Ramos (cell line): ENCODE measurements at regions not wholly inside any gene's neighbourhood (a gene's known extent, or its start where the extent isn't known, plus 50 kb on each side); places are given as distances from the start of the nearest gene placed in this dataset.
"Not testable (repeated sequence)": the region's sequence is repeated elsewhere in the genome, so short reads cannot be mapped to it uniquely, and the experiment has no call there.

Experiments used
- in situ Hi-C: fragments of 300-500 bp; cut with MboI; formaldehyde crosslinking; loops from one replicate; pipeline ENCODE4 v1.14.3; 2022; ENCODE audit warnings: low sequenced_read_pairs; ENCODE audit not compliant: unreplicated experiment

- in situ Hi-C loops = no loop called here
Measured at GRCh38 chr2:208673631-208674030, 267.0 kb downstream of the PTH2R start.

- in situ Hi-C loops = no loop called here
Measured at GRCh38 chr2:208674919-208675318, 268.3 kb downstream of the PTH2R start.

- in situ Hi-C loops = not testable (repeated sequence)
Measured at GRCh38 chr2:208685929-208686328, 279.3 kb downstream of the PTH2R start.

- in situ Hi-C loops = no loop called here
Measured at GRCh38 chr2:208686665-208687064, 280.1 kb downstream of the PTH2R start.

GRCh38 chr2:208687720-208688119, 281.1 kb downstream of the PTH2R start:
- in situ Hi-C loops = not testable (repeated sequence)

GRCh38 chr2:208698114-208698513, 291.5 kb downstream of the PTH2R start:
- in situ Hi-C loops = no loop called here

GRCh38 chr2:208708486-208708885, 301.9 kb downstream of the PTH2R start:
- in situ Hi-C loops = no loop called here

- in situ Hi-C loops = no loop called here
Measured at GRCh38 chr2:208711598-208711997, 305.0 kb downstream of the PTH2R start.

- in situ Hi-C loops = no loop called here
Measured at GRCh38 chr2:208713066-208713745, 306.6 kb downstream of the PTH2R start.

- in situ Hi-C loops = no loop called here
Measured at GRCh38 chr2:208718828-208719227, 312.2 kb downstream of the PTH2R start.

GRCh38 chr2:208722731-208723130, 316.1 kb downstream of the PTH2R start:
- in situ Hi-C loops = no loop called here

GRCh38 chr2:208725280-208725679, 318.7 kb downstream of the PTH2R start:
- in situ Hi-C loops = no loop called here

- in situ Hi-C loops = no loop called here
Measured at GRCh38 chr2:208726242-208726641, 319.6 kb downstream of the PTH2R start.

GRCh38 chr2:208751663-208752415, 345.2 kb downstream of the PTH2R start:
- in situ Hi-C loops = not testable (repeated sequence)

- in situ Hi-C loops = no loop called here
Measured at GRCh38 chr2:208757364-208757763, 350.8 kb downstream of the PTH2R start.

- in situ Hi-C loops = not testable (repeated sequence)
Measured at GRCh38 chr2:208773074-208773473, 366.5 kb downstream of the PTH2R start.

- in situ Hi-C loops = no loop called here
Measured at GRCh38 chr2:208781166-208781565, 374.6 kb downstream of the PTH2R start.

- in situ Hi-C loops = no loop called here
Measured at GRCh38 chr2:208782097-208782496, 375.5 kb downstream of the PTH2R start.

- in situ Hi-C loops = no loop called here
Measured at GRCh38 chr2:208783184-208783583, 376.6 kb downstream of the PTH2R start.

GRCh38 chr2:208784774-208785173, 378.2 kb downstream of the PTH2R start:
- in situ Hi-C loops = not testable (repeated sequence)

GRCh38 chr2:208791257-208791656, 384.7 kb downstream of the PTH2R start:
- in situ Hi-C loops = no loop called here

GRCh38 chr2:208792766-208793165, 386.2 kb downstream of the PTH2R start:
- in situ Hi-C loops = no loop called here
